Spleen (tissue), 11 donors: ENCODE measurements at regions not wholly inside any gene's neighbourhood (a gene's known extent, or its start where the extent isn't known, plus 50 kb on each side); places are given as distances from the start of the nearest gene placed in this dataset.

Experiments used
- DNase-seq: peaks from one replicate; pipeline ENCODE4 v3.0.0-alpha.2; 2020
- H3K27ac ChIP-seq, 8 donors: fragments of 200-600 bp; sonication (generic) in 7 of 8; 1 replicate in 4 of 8; 2 replicates in 4 of 8; pipeline versions ENCODE4 v1.5.0 to v1.8.0; 2016 to 2021; ENCODE audit warnings: inconsistent platforms in 4 of 8, mild to moderate bottlenecking in 4 of 8, moderate library complexity in 1 of 8
- H3K27me3 ChIP-seq, 7 donors: fragments of 200-600 bp; sonication (generic) in 6 of 7; replicated peaks in 1 of 7; 1 replicate in 4 of 7; 2 replicates in 3 of 7; pipeline versions ENCODE4 v1.5.0 to v1.8.0; 2016 to 2021; ENCODE audit warnings: inconsistent platforms in 3 of 7, mild to moderate bottlenecking in 1 of 7
- H3K36me3 ChIP-seq, 6 donors: fragments of 200-600 bp; sonication (generic) in 5 of 6; 1 replicate in 4 of 6; 2 replicates in 2 of 6; pipeline versions ENCODE4 v1.5.0 to v1.8.0; 2016 to 2021; ENCODE audit warnings: inconsistent platforms in 2 of 6
- H3K4me1 ChIP-seq, 6 donors: fragments of 200-600 bp; sonication (generic) in 5 of 6; 1 replicate in 3 of 6; 2 replicates in 3 of 6; pipeline versions ENCODE4 v1.5.0 to v1.8.0; 2016 to 2021; ENCODE audit warnings: inconsistent platforms in 3 of 6
- H3K4me3 ChIP-seq, 8 donors: fragments of 200-600 bp; sonication (generic) in 7 of 8; 1 replicate in 4 of 8; 2 replicates in 4 of 8; pipeline versions ENCODE4 v1.5.0 to v1.8.0; 2016 to 2021; ENCODE audit warnings: inconsistent platforms in 4 of 8, mild to moderate bottlenecking in 4 of 8, moderate library complexity in 2 of 8
- H3K9me3 ChIP-seq, 8 donors: fragments of 200-600 bp; sonication (generic) in 7 of 8; 1 replicate in 4 of 8; 2 replicates in 4 of 8; pipeline versions ENCODE4 v1.5.0 to v1.8.0; 2016 to 2021; ENCODE audit warnings: inconsistent platforms in 4 of 8
- CTCF ChIP-seq, 11 experiments: fragments of 200-600 bp in 7 of 11; fragments of 450-650 bp in 4 of 11; sonication (generic) in 4 of 11; IDR thresholded peaks in 8 of 11; conservative IDR thresholded peaks in 3 of 11; 1 replicate in 7 of 11; 2 replicates in 4 of 11; pipeline versions ENCODE4 v1.4.0 to v1.8.0; 2016 to 2021; ENCODE audit warnings: antibody characterized with exemption in 11 of 11, inconsistent platforms in 4 of 11, mild to moderate bottlenecking in 1 of 11
- POLR2A ChIP-seq, 3 donors: fragments of 450-650 bp; IDR thresholded peaks; one replicate each; pipeline ENCODE4 v1.5.1; 2017; ENCODE audit warnings: antibody characterized with exemption in 3 of 3, mild to moderate bottlenecking in 1 of 3
- POLR2AphosphoS5 ChIP-seq, 3 donors: sonication (generic); formaldehyde crosslinking; IDR thresholded peaks; one replicate each; pipeline ENCODE4 v1.5.1; 2017; ENCODE audit warnings: antibody characterized with exemption in 3 of 3
- WGBS, 5 donors: extraction: QIAGEN DNeasy Blood & Tissue Kit in 3 of 5; methylation state at CpG; one replicate each; pipeline versions ENCODE4 v1.1.5 to v1.1.7; 2013 to 2018; 5-methylcytosine and 5-hydroxymethylcytosine counted together
- intact Hi-C: fragments of 100-400 bp; cut with DNase I; formaldehyde crosslinking; loops from one replicate; pipeline ENCODE4 v1.15.0; 2023; ENCODE audit warnings: low total_unique reads
- donor health status: healthy with polysubstance abuse.
- donor health status: DM: no; HTN: no; CAD: no; lungs with moderate emphysema.
- donor health status: DM: no; HTN: no; CAD: no.
- donor health status: Bipolar disorder and iron deficiency.
- donor health status: healthy.
- donor health status: DM: no; HTN: no; CAD: no.
- donor health status: DM: yes; HTN: yes; CAD: no.

- H3K9me3 ChIP-seq: no peaks in the 10 kb centered on the region
- H3K4me3 ChIP-seq: no peak overlapping the region
- H3K27me3 ChIP-seq: no peaks in the 10 kb centered on the region
- H3K27ac ChIP-seq: no peak overlapping the region
- WGBS, 5 donors: 87 to 97% (median 97%) methylated on average over 1 of the region's 1 CpG
- intact Hi-C loops: no loop called here
- no peaks in the 10 kb centered on the region for H3K36me3 ChIP-seq
- TF ChIP-seq POLR2AphosphoS5 (IDR thresholded peaks at IDR 0.05) (no peak), POLR2A (IDR thresholded peaks at IDR 0.05) (no peak), CTCF (IDR thresholded peaks at IDR 0.05 in 8 of 11, conservative IDR thresholded peaks at IDR 0.05 in 3 of 11) (no peak)
- no peak for DNase-seq
- H3K4me1 ChIP-seq: no peaks in the 10 kb centered on the region
Observed at GRCh38 chr12:13707829-13708228, 273.6 kb downstream of the GRIN2B start.

DNA sequence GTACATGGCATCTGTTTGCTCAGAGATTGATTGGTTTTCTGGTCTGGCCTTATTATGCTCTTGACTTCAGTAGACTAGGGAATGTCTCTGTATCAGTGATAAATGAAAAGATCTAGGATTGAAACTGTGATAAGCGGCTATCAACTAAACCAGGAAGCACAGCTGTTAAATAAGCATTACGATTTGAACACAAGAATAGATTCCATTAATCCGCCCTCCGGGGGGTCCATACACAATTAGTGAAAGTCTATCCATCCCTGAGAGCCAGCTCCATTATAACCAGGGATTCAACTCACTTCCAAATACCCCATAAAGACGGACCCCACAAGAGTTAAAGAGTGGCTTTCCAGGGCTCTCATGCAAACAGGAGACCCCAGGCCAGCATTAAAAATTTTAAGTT lies 279.0 kb downstream of the GRIN2B start:
- Histone ChIP-seq H3K27ac (no peak overlapping the region), H3K36me3 (no peaks in the 10 kb centered on the region), H3K27me3 (peaks cover 0 to 6% (median 0%) of the 10 kb centered on the region in 7 donors), H3K4me3 (no peak overlapping the region), H3K9me3 (no peaks in the 10 kb centered on the region), H3K4me1 (no peaks in the 10 kb centered on the region)
- intact Hi-C loops: no loop called here
- WGBS, 5 donors: 30 to 56% (median 50%) methylated on average over 5 of the region's 5 CpGs
- no peak for TF ChIP-seq POLR2A (IDR thresholded peaks at IDR 0.05)
- no peak for TF ChIP-seq POLR2AphosphoS5 (IDR thresholded peaks at IDR 0.05)
- TF ChIP-seq CTCF (IDR thresholded peaks at IDR 0.05 in 8 of 11, conservative IDR thresholded peaks at IDR 0.05 in 3 of 11): no peak
- DNase-seq: no peak

DNA sequence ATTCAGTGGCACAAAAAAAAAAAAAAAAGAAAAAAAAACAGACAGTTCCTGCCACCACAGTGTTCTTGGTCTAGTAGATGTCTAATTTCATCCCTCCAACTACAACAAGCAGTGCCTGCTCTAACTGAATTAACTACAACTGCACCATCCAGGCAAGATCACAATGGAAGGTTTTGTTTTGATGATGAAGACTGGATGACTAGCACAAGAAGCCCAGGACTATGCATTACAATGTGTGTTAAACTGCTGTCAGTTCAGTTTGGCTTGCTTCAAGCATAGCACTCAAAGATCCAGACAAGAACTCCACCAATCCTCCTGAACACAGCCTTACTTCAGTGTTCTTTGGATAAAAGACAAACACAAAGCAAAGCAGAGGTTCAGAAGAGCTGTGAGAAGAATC lies 279.9 kb downstream of the GRIN2B start:
- TF ChIP-seq POLR2A (IDR thresholded peaks at IDR 0.05) (no peak), POLR2AphosphoS5 (IDR thresholded peaks at IDR 0.05) (no peak), CTCF (IDR thresholded peaks at IDR 0.05 in 8 of 11, conservative IDR thresholded peaks at IDR 0.05 in 3 of 11) (no peak)
- no peak for DNase-seq
- Histone ChIP-seq H3K27me3 (peaks cover 0 to 6% (median 0%) of the 10 kb centered on the region in 7 donors), H3K4me3 (no peak overlapping the region), H3K4me1 (no peaks in the 10 kb centered on the region), H3K27ac (no peak overlapping the region), H3K9me3 (no peaks in the 10 kb centered on the region), H3K36me3 (no peaks in the 10 kb centered on the region)
- intact Hi-C loops: no loop called here

DNA sequence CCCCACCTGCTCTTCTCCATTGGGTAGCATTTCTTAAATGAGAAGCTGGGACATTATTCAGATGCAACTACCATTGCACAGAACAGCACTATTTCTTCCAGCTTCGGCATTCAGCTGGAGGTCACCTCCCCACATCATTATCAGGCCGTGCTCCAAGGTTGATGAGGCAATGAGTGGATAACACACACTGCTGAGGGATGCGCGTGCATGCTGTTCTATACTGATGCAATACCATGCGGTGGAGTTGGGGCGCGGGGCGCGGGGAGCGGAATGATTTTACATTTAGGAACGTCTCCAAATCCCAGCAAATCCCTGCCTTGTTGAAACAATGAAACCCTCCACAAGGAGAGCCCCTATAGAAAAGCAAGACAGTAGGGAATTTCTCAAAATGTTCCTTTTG lies 283.4 kb downstream of the GRIN2B start:
- intact Hi-C loops: no loop called here
- DNase-seq: no peak
- no peak for TF ChIP-seq POLR2A (IDR thresholded peaks at IDR 0.05)
- no peak for TF ChIP-seq CTCF (IDR thresholded peaks at IDR 0.05 in 8 of 11, conservative IDR thresholded peaks at IDR 0.05 in 3 of 11)
- no peak for TF ChIP-seq POLR2AphosphoS5 (IDR thresholded peaks at IDR 0.05)
- peaks cover 0 to 8% (median 0%) of the 10 kb centered on the region in 8 donors for H3K9me3 ChIP-seq
- H3K4me1 ChIP-seq: no peaks in the 10 kb centered on the region
- no peak overlapping the region for H3K27ac ChIP-seq
- H3K36me3 ChIP-seq: no peaks in the 10 kb centered on the region
- WGBS, 5 donors: 82 to 94% (median 92%) methylated on average over 11 of the region's 11 CpGs
- no peak overlapping the region for H3K4me3 ChIP-seq
- peaks cover 0 to 15% (median 0%) of the 10 kb centered on the region in 7 donors for H3K27me3 ChIP-seq
